GM06990 (cell line): ENCODE measurements at regions not wholly inside any gene's neighbourhood (a gene's known extent, or its start where the extent isn't known, plus 50 kb on each side); places are given as distances from the start of the nearest gene placed in this dataset.

Experiments
- DNase-seq: peaks from one replicate; pipeline ENCODE4 v3.0.0-alpha.2; 2011; ENCODE audit not compliant: insufficient read length; ENCODE audit errors: extremely low read depth
- H3K27me3 ChIP-seq: replicated peaks from 2 replicates; pipeline ENCODE4 v1.6.0; 2011; ENCODE audit warnings: low read length; ENCODE audit not compliant: control insufficient read depth, insufficient read depth
- H3K36me3 ChIP-seq: 2 replicates; pipeline ENCODE4 v1.5.1; 2011; ENCODE audit warnings: low read length; ENCODE audit not compliant: control insufficient read depth, insufficient read depth
- H3K4me3 ChIP-seq: replicated peaks from 2 replicates; pipeline ENCODE4 v1.5.1; 2011; ENCODE audit warnings: low read depth, mild to moderate bottlenecking, control low read depth, low read length
- TF ChIP-seq, protein P1 (sequence below): IDR thresholded peaks from 2 replicates; pipeline ENCODE4 v1.5.1; 2011; ENCODE audit warnings: low read length, control low read depth, mild to moderate bottlenecking, inconsistent platforms; ENCODE audit not compliant: insufficient read depth, poor library complexity, severe bottlenecking

DNA sequence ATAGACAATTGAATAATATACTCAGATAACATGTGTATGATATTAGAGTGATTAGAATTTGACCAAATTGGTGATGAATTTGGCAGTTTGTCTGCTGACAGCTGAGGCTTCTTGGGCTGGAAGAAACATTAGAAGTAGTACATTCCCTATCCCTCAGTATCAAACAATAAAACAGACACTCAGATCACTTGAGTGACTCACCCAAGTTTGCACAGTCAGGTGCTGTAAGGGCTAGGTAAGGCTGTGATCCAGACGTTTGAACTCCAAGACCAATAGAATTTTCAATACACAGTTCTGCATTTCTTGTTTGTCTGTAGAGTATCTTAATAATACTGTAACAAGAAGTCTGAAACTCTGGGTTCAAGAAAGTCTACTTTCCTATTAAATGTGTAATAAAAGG lies 223.5 kb downstream of the POSTN start:
- DNase-seq = no peak
- H3K4me3 ChIP-seq = no peak overlapping the region
- no peaks in the 10 kb centered on the region for H3K36me3 ChIP-seq
- TF ChIP-seq, protein P1, sequence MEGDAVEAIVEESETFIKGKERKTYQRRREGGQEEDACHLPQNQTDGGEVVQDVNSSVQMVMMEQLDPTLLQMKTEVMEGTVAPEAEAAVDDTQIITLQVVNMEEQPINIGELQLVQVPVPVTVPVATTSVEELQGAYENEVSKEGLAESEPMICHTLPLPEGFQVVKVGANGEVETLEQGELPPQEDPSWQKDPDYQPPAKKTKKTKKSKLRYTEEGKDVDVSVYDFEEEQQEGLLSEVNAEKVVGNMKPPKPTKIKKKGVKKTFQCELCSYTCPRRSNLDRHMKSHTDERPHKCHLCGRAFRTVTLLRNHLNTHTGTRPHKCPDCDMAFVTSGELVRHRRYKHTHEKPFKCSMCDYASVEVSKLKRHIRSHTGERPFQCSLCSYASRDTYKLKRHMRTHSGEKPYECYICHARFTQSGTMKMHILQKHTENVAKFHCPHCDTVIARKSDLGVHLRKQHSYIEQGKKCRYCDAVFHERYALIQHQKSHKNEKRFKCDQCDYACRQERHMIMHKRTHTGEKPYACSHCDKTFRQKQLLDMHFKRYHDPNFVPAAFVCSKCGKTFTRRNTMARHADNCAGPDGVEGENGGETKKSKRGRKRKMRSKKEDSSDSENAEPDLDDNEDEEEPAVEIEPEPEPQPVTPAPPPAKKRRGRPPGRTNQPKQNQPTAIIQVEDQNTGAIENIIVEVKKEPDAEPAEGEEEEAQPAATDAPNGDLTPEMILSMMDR = no peak
- no peaks in the 10 kb centered on the region for H3K27me3 ChIP-seq

DNA sequence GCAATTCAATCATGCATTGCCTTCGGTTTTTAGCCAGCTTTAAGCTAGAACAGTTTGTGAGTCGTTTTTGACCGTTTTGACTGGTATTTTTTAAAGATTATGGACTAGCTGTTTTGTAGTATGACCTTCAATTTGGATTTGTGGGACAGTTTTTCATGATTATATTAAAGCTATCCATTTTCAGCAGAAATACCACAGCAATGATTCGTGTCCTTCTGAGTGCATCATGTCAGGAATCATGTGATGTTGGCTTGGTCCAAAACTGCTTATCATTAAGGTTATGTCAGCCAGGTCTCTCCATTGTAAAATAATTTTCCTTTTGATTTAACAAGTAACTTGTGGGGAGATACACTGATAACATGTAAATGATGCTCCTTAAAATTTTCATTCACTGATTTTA lies 229.0 kb downstream of the POSTN start:
- Histone ChIP-seq H3K36me3 (no peaks in the 10 kb centered on the region), H3K27me3 (no peaks in the 10 kb centered on the region), H3K4me3 (no peak overlapping the region)
- TF ChIP-seq, protein P1 = no peak
- no peak for DNase-seq

DNA sequence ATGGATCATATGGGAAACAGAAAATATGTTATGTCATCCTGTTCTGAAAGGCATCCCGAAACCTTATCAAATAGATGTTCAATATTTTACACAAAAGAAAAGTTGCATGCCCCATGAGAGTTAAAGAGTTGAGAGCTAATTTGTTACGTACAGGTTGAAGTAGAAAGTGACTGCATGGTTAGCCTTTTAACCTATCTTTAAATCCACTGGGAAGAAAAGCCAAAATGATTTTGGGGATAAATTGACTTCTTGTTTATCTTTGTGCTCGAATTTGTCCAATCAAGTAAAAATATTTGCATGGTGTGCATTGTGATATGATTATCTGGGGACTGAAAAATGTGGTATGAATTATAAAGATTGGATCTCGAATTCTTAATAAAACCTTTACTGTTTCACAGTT lies 230.1 kb downstream of the POSTN start:
- Histone ChIP-seq H3K27me3 (no peaks in the 10 kb centered on the region), H3K36me3 (no peaks in the 10 kb centered on the region), H3K4me3 (no peak overlapping the region)
- no peak for DNase-seq
- TF ChIP-seq, protein P1 = no peak

DNA sequence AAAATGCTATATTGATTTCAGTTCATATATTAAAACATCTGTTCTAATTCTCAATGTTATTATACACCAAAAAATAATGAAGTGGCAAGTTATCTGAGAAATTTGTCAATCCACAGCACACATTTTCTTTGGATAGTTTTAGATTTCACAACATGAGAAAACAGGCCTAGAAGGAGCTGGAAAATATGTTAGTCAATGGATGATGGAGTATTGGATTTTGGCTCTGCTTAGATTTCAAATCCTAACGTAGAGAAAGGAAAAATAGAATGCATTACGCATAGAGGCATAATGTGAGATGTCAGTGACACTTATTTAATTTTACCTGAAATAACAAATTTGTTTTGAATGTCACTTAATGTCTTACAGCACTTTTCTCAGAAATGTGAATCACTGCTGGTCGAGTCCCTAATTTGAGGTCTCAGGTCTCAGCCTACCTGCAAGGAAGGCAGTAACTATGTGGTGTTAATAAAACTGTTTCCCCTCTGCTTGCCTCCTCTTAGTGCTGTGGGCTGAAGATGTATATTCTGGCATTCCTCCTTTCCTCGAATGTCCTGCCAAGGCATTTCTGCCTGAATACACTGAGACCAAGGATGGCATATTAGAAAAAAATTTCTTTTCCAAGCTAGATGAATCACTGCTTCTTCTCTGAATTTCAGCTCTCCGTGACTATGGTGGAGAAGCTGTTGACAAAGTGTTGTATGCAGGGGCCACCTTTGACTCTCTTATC lies 232.4 kb downstream of the POSTN start:
- no peak for DNase-seq
- TF ChIP-seq, protein P1 = no peak
- no peaks in the 10 kb centered on the region for H3K27me3 ChIP-seq
- no peak overlapping the region for H3K4me3 ChIP-seq
- no peaks in the 10 kb centered on the region for H3K36me3 ChIP-seq

DNA sequence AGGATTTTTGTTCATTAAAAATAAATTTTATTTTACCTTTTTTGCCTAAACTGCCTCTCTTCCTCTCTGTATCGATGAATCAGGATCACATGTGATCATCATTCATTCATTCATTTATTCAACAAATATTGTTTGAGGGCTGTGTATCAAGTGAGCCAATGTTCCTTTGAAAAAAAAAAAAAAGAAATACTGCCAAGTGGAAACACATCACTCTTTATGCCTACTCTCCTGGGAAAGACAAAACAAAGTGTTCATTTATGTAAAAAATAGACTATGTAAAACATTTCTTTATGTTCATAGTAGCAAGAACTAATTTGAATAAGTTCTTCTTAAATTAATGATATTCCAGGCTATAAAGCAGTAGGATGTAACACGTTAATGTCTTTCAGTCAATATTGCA lies 233.1 kb downstream of the POSTN start:
- TF ChIP-seq, protein P1 = no peak
- H3K4me3 ChIP-seq = no peak overlapping the region
- no peaks in the 10 kb centered on the region for H3K27me3 ChIP-seq
- no peak for DNase-seq
- no peaks in the 10 kb centered on the region for H3K36me3 ChIP-seq

DNA sequence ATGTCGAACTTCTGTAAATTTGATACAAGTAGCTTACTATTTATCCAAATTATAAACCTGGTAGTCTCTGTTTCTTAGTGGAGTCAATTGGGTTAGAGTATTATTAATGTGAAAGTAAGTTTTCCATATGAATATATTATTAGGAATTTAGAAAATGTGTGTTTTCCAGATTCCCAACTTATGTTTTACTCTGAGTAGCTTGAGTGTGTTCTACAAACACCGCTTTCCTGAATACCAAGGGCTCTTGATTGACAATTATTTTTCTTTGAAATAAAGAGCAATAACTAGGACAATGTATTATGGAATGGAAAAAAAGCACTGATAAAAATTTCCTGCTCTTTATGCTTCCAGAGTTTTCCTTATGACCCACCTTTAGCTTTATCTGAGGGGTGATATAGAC lies 233.6 kb downstream of the POSTN start:
- DNase-seq = no peak
- no peaks in the 10 kb centered on the region for H3K27me3 ChIP-seq
- no peaks in the 10 kb centered on the region for H3K36me3 ChIP-seq
- no peak overlapping the region for H3K4me3 ChIP-seq
- TF ChIP-seq, protein P1 = no peak
